Iris pigment epithelial cell (primary cell): ENCODE measurements at regions not wholly inside any gene's neighbourhood (a gene's known extent, or its start where the extent isn't known, plus 50 kb on each side); places are given as distances from the start of the nearest gene placed in this dataset.
A peak's percentile ranks its signal among the peaks of the same experiment; 100 is the strongest.
"Not testable (repeated sequence)": the region's sequence is repeated elsewhere in the genome, so short reads cannot be mapped to it uniquely, and the experiment has no call there.

ENCODE experiments used
- DNase-seq: peaks from one replicate; pipeline ENCODE4 v3.0.0-alpha.2; 2011; ENCODE audit warnings: low read depth

DNA sequence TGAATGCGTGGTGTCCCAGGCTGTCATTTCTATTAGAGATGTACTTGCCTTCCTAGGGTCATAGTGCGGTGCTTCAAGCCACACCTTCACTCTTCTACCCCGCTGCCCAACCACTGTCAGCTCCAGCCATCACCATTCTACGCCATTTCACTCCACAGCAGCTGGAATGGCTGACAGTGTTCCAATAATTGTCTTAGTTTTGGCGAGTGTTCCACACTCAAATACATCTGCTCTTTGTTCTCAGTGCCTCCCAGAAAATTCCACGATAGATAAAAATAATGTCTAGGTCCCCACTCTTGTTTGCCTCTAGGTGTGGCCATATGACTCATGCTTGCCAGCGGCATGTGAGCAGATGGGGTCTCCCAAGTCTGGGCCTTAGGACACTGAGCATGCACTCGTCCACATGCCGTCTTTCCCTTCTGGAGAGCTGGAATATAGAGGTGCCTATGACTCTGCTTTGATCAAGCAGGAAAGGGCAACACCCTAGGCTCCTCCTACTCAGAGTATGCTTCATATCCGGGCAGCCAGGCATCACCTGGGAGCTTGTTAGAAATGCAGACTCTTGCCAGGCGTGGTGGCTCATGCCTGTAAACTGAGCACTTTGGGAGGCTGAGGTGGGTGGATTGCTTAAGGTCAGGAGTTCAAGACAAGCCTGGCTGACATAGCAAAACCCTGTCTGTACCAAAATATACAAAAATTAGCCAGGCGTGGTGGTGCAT is 163.0 kb downstream of the BRMS1L start:
- no peak for DNase-seq

DNA sequence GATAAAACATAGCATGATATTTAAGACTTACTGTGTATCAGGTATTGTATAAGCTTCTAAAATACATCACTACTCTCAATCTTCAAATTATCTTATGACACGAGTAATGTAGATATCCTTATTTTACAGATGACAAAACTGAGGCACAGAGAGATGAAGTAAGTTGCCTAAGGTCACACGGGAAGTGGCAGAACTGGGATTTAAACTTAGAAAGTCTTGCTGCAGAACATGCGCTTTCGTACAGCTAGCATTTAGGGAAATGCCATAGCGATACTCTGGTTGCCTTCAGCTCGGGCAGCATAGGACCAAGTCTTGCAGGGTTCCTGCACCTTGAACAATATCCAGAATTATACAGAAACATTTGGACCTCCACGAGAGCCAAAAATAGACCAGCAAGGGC is 162.4 kb downstream of the BRMS1L start:
- no peak for DNase-seq

DNA sequence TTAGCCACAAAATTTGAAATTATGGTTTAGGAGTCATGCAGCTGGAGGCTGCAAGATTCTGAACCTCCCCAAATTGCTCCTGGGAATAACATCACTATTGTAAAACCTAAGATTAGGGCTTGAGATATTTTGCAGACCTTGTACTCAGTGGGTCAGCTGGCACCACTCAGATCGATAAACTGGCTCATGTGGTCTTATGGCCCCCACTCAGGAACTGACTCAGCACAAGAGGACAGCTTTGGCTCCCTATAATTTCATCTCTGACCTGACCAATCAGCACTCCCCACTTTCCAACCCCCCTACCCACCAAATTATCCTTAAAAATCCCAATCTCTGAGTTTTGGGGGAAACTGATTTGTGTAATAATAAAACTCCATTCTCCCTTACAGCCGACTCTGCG is 161.6 kb downstream of the BRMS1L start:
- DNase-seq, result no peak

DNA sequence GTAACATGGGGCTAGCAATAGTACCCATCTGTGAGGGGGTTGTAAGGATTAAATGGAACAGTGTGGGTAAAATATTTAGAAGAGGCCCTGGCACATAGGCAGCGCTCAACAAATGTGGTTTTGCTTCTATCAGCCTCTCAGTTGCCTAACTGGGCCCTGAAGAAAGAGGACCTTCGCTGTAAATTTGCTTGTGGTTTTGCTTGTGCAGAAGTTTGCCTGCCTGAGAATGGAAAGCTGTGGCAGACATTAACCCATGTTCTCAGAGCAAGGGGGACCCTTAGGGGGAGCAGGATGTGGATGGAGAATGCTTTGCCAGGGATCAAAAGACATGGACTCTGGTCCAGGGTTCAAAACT is 160.1 kb downstream of the BRMS1L start:
- no peak for DNase-seq

DNA sequence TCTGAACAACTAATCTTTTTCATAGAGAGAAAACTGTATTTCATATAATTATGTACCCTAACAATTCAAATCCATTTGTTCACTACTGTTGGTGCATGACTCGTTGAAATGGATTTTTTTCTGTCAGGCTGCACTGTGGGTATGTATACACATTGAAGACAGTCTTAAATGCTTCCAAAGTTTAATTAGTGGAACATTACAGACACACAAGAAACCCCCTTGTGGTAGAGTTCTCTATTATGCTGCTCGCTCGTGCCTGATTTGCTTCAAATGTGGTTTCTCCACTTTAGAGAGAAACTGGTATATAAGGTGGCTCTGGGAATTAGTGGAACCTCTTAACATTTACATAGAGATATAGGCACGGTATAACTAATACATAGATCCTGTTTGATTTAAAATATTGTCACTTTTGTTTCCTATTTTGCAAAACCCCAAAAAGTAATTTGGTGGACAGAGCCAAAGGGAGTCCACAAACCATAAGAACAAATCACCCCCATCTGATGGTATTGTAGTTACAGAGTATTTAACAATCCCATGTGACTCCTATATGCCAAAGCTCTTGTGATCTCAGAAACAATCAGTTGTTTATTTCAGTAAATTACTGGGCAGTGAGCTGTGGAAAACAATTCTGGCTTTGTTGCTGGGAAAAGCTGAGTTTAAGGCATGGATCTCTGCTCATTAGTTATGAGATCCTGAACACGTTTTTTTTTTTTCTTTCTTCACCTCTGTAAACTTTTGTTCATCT is 159.5 kb downstream of the BRMS1L start:
- DNase-seq, result peak; percentile 11

DNA sequence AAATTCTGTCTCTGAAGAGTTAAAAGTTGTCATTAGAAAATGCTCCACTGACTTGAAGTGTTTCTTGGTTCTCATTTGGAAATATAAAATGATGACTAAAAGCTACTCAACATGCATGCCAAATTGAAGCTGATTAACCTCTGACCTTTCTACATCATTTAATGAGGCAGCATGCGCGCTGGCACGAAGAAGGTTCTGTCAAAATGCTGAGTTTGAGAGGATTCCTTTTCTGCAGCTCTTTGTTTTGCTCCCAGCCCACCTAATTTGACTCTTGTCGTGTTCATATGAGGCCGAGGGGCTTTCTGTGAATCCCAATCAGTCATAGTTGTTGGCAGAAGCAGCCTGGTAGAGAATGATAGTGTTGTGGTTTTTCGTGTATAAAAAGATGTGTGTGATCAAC is 153.4 kb downstream of the BRMS1L start:
- DNase-seq, result no peak

DNA sequence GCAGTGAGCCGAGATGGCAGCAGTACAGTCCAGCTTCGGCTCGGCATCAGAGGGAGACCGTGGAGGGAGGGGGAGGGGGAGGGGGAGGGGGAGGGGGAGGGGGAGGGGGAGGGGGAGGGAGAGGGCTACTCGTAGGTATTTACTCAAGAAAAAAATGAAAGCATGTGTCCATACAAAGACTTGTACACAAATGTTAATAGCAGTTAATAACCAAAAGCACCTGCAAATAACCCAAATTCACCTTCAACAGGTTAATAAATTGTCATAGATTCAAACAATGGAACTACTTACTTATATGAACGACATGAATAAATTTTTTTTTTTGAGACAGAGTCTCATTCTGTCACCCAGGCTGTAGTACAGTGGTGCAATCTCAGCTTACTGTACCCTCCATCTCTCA is 152.4 kb downstream of the BRMS1L start:
- DNase-seq, result no peak

DNA sequence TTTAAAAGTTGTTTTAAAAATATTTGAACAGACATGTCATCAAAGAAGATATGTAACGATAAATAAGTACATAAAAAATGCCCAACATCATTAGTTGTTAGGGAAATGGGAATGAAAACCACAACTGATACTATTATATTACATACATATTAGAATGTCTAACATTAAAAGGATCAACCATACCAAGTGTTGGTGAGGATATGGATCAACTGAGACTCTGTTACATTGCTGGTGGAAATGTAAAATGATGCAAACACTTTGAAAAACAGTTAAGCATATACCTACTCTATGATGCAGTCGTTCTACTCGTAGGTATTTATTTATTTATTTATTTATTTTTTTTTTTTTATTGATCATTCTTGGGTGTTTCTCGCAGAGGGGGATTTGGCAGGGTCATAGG is 149.7 kb downstream of the BRMS1L start:
- no peak for DNase-seq

DNA sequence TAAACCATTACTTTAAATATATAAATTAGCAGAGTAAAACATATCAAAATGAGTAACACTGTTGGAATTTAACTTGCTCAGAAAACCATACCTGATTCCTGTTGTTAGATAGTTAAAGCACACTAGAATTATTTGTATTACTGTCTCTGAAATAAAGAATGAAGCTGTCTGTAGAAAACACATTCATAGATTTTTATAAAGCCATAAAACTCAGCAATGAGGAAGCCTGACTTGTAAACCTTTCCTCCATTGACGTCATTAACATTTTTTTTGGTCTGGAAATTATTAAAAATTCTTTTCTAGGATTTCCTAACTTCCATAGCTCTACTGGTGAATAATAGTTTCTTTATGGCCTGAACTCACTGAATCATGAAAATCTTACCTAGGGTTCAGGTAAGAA is 147.6 kb downstream of the BRMS1L start:
- no peak for DNase-seq

DNA sequence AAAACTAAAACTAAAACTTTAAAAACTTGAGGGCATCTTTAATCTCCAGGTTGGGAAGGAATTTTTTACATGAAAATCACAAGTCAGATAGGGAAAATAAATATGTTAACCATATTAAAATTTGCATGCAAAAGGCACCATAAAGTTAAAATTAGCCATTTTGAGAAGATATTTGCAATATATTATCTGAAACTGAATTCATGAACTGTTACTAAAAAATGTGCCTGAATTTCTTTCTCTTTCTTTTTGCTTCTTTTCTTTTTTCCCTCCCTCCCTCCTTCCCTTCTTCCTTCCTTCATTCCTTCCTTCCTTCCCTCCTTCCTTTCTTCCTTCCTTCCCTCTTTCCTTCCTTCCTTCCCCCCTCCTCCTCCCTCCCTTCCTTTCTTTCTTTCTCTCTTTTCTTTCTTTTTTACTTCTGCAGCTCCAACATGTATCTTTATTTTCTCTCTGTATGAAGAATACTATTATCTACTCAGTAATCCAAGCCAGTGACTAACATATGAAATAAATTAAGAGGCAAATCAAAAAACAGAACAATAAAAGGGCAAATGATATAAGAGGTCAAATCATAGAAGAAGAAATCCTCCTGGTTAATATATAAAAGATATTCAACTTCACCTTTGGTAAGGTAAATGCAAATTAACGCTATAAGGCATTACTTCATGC is 146.0 kb downstream of the BRMS1L start:
- no peak for DNase-seq

DNA sequence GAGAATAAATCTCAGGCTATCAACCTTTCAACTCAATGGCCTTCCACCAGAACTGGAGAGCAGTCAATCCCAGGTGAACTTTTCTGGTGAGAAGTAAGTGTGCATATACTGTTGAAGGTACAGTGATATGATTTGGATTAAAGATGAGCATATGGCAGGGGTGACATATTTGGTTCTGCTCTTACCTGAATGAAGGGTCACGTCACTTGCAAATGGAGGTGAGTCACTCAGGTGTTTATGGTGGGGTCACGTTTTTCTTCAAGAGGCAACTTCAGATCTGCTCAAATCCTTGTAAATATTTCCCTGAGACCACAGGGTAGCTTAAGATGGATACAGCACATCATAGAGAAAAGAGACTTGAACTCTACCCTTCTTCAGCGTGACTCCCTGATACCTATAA is 143.2 kb downstream of the BRMS1L start:
- no peak for DNase-seq

DNA sequence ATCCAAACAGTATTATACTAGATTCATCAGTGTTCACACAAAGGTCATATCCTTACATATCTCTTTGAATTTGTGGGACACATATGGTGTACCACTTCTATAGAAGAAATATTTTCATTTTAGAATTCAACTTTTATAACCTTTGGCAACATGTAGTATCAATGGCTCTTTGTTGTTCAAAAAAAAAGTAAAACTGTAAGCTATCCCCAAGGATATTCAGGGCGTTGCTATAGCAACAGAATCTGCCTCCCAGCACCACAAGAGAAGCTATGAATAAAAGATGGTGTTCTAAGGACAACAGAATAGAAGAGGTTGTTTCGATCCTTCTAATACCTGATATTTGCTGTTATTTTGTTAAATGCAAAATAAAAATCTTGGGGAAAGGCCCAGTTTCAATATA is 139.3 kb downstream of the BRMS1L start:
- no peak for DNase-seq

DNA sequence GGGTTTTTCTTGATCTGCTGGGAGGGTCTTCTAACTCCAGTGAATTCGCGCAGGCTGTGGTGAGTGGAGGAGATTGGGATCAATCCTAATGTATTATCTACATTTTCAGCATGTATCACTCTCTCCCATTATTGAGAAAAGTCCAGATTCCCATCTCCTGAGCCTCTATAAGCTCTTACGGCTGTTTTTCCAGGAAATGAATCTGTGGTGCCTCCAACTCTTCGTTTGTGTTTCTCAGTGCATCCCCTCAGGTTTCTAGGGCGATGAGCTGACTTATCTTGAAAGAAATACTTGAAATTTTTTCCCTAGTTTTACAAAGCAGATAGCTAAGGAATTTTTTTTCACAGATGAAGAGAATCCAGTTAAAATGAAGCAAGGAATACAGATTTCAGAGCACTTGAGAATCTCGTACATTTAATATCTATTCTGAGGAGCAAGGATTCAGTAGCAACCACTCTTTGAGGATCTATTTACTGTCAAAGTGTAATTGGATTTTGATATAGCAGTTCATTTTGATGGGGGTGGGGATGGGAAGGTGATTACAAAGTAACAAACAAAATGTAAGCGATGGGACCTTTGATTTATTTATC is 138.7 kb downstream of the BRMS1L start:
- DNase-seq, result no peak

DNA sequence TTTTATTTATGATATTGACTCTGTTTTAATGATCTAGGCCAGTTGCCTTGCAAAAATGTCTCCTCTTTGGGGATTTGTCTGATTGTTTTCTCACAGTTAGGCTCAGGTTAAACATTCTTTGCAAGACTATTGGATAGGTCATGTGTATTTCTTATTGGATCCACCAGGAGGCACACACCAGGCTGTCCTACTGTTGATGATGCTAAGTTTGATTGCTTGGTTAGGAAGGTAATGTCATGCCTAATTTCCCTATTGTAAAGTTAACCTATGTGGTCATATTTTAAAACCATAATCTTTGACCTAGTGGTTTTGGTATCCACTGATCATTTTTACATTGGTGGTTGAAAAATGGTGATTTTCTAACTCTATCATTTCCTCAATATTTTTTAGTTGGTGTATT is 137.1 kb downstream of the BRMS1L start:
- DNase-seq, result peak; percentile 6

DNA sequence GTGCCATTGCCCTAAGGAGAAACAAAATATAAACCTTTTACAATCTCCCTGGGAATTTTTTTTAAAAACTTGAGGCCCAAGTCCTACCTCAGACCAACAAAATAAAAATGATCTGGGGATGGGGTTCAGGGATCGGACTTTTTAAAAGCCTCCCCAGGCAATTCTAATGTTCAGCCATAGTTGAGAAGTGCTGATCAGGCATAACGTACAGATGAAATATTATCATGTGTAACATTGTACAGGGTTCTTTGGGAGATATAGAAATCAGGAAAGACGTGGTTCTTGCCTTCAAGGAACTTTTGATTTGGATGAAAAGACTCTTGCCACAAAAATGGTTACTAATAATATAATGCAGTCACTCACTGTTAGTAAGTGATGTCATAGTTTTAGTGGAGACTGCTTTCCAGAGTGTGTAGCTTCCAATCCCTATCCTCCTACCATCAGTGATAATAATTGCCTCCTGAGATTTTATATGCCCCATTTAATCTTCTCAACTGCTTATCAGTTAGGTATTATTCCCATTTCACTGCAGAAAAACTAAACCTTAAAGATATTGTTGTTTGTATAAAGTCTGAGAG is 135.6 kb downstream of the BRMS1L start:
- no peak for DNase-seq

DNA sequence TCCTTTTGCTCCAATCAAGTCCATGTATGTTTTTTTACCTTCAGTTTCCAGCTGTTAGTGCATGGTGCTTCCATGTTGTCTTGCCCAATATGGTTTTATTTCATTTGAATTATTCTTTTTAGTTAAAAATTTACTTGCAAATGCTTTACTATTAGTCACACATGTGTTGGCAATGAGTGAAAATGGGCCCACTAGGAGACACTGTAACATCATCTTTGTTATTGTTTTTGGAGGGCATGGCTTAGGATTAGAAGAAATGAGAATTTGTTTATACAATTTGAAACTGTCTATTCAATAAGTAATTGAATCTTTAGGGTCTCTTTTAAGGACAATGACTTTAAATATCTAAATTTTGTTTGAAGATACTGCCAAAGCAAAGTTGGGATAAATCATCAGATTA is 133.7 kb downstream of the BRMS1L start:
- DNase-seq, result no peak

DNA sequence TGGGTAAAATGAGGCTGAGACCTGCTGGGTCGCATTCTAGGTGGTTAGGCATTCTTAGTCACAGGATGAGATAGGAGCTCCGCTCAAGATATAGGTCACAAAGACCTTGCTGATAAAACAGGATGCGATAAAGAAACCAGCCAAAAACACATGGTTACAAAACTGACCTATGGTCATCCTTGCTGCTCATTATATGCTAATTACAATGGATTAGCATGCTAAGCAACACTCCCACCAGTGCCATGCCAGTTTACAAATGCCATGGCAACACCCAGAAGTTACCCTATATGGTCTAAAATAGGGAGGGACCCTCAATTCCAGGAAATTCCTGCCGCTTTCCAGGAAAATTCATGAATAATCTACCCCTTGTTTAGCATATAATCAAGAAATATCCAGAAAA is 132.4 kb downstream of the BRMS1L start:
- no peak for DNase-seq

DNA sequence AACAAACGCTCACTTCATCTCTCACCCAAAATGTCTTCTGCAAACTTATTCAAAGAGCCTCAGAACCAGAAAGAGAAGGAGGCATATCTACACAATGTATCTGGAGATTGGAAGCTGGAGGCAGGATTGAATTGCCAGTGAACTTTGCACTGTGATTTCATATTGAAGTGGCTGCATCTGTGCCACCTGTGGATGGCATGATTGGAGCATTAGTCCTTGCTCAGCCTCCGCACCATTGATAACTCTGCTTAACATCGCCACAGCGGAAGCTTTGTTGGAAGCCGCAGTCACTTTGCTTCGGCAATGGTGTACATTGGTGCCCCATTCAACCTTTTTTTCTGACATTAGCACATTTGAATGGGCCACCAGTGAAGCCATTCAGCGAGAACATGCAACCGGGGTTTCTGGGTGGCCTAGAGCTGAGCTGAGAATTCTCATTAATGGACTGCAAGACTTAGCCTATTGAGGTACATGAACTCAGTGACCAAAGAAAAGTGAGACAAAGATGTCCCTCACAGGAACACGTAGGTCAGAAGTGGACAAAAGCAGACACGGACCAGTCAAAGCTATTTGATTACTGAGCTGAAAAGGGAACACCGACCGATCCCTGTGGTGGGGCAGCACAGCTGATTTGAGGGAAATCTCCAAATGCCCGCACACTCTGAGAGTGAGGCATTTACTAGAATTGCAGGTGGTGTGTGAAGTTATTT is 130.4 kb downstream of the BRMS1L start:
- no peak for DNase-seq

DNA sequence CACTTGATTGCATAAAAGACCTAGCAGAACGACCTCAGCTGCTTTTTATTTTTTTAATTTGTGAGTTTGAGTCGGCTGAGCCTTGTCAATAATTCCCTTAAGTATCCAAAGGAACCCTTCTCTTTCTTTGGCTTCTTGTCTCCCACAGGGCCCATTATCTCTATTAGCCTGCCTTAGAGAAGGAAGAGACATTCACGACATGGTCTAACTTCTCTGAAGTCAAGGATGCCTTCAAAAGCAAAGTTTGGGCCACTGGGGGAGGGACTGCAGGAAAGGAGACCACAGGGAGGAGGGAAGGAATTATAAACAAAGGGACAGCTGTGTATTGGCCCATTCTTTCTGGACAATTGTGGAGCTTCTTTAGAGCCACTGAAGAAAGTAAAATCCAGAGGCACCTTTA is 126.4 kb downstream of the BRMS1L start:
- no peak for DNase-seq

DNA sequence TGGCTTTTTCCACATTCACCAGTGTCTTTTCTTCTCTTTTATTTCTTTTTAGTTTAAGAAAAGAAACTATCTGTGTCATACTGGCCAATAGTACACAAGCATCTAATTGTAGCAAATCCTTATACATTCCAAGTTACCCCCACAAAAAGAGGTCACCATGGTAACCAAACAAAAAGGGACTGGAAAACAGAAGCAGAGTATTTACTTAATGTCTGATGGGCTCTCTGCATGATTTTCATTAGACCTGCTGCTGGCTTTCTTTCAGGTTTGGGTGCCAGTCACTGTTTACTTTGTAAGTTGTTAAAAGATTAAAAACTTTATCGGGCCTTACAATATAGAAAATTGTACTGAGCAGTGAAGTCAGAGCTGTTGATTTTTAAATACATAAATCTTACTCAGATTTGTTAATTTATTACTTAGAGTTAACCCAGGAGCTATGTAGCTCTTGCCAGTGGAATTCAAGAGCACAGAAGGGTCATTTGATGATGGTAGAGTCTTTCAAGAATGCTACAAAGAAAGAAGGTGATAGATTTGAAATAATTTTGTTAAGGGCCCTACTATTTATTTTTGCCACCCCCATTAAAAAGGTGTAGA is 123.9 kb downstream of the BRMS1L start:
- DNase-seq, result no peak

DNA sequence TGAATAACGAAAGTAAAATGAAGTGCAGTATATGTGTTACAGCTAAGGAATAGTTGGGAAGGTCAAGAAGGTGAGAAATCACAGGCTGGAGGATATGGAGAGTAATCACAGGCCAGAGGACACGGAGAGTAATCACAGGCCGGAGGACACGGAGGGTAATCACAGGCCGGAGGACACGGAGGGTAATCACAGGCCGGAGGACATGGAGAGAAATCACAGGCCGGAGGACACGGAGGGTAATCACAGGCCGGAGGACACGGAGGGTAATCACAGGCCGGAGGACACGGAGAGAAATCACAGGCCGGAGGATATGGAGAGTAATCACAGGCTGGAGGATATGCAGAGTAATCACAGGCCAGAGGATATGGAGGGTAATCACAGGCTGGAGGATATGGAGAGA is 121.8 kb downstream of the BRMS1L start:
- not testable (repeated sequence) for DNase-seq

DNA sequence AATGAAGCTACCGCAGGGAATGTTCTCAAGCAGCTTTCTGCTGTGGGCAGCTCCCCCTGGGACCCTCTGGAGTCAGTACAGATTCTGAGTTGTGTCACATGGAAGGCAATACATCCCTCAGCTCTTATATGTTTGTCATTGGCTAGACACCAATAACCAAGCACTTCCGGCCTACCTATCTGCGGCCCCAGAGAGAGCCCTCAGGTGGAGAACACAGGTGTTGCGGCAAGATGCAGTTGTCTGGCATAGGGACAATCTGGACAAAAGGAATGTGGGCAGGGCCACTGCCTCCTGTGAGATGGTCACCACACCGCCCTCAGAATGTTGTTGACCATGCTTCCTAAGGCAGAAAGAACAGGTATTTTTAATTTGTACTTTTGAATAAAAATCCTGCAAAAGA is 118.7 kb downstream of the BRMS1L start:
- no peak for DNase-seq
